NCI-H460 (cell line): ENCODE measurements at regions not wholly inside any gene's neighbourhood (a gene's known extent, or its start where the extent isn't known, plus 50 kb on each side); places are given as distances from the start of the nearest gene placed in this dataset.

Experiments
- DNase-seq: peaks from one replicate; pipeline ENCODE4 v3.0.0-alpha.2; 2016; ENCODE audit warnings: low read depth; ENCODE audit errors: extremely low read depth

DNA sequence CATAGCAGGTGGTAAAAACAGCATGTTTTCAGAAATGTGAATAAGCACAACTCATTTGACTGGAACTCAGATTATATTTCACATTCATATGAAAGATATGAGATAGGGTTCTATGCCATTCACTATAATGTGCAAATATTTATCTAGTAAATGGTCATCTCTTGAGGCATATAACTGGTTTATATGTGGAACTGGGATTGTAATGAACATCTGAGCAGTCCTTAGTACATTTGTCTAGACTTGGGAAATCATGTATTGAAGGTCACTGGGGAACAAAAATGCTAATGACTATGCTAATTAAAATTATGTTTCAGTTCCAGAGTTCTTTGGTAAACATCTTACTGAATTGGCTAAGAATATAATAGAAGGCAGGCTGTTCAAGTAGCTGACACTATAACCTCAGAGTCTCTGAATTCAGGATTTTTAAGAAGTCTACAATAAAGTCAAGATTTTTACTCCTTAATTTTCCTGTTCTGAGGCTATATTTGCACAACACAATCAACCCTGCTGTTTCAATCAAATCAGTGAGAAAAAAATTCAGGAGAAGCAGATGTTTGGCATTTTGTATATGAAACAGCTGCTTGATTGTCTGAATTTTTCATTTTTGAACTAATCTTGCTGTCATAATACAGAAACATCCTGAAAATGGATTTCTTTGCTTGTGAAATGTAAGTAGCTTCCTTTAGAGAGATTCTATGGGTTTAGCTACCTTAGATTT, 244.8 kb upstream of the RGS18 start:
- no peak for DNase-seq

DNA sequence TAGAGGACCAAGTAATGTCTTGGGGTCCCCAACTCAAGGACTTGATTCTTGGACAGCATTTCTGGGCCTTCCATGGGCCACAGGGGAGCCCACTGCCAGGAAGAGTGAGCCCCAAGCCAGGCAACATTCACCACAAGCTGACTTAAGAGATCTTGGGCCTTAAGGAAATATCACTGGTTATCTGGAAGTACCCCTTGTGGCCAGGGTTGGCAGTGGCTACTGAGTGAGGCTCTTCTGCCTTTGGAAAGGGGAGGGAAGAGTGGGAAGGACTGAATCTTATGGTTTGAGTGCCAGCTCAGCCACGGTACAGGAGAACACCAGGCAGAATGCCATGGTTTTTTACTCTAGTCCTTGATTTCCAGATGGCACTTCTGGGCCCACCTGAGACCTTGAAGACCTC, 228.9 kb upstream of the RGS18 start:
- DNase-seq: no peak

DNA sequence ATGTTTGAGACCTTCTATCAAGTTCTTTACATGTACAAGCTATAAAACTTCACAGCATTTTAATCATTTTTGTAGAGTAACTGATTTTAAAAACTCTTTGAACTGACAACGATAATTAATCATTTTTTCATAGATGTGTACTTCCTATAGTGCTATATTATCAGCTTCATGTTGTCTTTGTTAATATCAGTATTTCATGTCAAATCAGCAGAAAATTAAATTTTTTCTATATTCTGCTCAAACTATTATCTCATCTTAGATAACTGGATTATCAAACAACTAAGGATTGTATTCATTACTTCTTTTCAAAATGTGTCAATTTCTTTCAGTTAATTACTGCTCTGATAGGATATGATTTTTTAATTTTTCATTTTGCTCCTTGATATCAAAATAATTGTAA, 214.6 kb upstream of the RGS18 start:
- DNase-seq: no peak

DNA sequence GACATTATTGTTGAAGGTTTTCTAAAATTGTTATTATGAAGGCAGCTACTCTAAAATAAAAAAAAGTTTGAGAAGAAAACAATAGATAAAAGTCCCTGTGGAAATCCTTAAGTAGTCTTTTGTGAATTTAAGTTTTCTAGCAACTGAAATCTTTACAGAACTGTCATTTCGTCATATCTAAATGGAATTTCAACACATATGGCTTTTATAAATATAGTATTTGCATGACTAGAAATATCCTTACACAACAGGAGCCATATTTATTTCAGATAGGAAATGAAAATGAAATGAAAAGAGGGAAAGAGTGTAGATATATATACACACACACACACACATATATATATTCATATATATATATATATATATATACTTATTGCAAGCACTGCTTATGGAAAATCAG, 204.7 kb upstream of the RGS18 start:
- DNase-seq: no peak

DNA sequence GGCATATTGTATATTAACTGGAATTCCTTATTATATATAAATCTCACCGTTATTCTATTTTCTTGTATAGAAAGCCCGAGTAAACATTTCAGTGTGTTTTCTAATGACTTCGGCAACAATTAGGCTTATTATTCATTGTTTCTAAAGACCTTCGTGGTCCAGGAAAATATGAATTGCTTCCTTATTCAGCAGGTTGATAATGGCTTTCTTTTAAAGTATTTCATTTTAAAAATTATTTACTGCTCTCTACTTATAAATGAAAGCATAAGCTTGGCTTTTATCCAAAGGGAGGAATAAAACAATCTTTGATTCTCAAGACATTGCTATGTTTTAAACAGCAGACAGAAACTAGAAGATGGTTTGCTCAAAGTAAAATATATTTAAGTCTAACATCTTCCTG, 198.4 kb upstream of the RGS18 start:
- DNase-seq: no peak

DNA sequence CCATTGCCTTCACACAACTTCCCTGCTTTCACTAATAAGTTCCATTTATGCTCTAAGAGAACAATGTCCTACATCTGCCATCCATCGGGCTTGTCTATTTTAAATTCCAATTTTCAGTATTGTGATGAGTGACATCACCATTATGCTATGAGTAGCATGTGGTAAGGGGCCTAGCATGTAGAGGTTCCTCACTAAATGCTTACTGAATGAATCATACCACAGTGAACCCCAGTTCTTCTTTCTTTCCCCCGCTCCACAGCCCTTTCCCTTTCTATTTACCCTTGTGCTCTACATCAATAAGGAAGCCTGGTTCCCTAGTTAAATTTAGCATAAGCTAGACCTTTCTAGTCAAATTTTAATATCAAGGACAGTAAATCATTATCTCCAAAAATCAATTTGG, 195.0 kb upstream of the RGS18 start:
- peak; percentile 14 for DNase-seq

DNA sequence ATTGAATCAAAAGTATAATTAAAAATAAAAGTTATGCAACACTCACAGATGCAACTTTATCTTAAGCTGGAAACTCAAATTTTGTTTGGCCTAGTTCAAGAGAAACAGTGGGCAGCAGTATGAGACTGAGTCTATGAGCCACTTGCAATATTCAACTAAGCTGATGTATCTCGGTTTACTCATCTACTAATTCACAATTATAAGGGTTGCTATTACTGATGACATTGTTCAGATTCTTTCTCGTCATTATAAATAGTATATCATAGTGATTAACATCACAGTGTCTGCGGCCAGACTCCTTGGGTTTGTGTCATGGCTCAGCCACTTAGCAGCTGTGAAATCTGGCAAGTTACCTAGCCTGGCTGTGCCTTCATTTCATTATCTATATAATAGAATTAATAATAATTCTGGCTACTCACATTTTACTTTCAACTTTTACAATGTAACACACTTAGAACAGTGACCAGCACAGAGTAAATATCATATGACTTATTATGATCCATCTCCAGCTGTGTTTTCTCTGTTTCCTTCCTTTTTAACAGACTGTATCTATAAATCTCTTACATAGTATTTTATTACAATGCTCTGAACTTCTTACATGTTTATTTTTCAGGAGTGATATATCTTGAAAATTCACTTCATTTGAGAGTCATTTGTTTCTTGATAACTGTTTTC, 194.3 kb upstream of the RGS18 start:
- DNase-seq: no peak

DNA sequence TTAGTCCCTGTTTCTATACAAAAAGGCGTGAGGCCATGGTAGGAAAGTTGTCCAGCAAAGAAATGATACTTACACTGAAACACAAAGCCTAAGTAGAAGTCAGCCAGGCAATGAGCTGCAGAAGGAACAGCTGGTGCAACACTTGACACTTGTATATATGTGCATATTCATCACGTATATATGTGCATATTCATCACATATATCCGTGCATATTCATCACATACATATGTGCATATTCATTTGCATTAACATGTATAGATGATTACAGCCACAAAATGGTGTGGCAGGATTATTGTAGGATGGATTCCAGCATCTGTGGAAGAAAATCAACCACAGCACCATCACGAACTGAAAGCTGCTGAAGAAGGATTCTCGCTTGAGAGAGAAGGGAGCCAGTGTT, 189.0 kb upstream of the RGS18 start:
- DNase-seq: no peak

DNA sequence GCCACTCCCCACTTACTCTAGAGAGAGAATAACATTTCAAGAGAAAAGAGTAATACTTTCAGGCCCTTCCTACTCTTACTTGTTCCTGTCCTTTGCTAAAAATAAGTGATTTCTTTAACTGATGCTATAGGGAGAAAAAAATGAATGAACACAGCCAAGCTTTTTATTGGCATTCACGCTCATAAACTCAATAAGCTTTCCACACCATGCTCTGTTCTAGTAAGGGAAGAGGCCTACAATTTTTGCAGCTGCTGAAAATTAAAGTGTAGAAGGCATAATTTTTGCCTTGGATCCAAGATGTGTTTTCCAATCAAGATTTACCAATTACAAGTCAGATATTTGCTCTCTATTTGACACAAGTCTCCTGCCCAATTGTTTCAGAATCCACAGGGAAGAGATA, 188.1 kb upstream of the RGS18 start:
- DNase-seq: no peak

DNA sequence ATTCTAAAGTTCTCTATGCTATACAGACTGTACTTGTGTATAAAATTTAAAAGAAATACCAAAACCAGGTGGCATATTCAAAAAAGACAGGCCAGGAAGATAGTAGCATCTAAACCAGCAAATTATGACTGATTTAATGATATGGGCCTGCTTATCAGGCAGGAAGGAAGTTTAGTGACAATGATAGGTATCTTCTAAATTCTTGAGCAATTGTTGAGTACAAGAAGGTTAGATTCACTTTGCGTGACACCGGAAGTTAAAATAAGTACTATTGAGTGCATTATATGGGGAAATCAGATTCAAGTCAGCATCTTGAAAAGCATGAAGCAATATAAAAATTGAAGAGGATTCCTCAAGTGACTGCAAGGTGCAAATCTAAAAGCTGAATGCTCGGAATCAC, 186.8 kb upstream of the RGS18 start:
- no peak for DNase-seq

DNA sequence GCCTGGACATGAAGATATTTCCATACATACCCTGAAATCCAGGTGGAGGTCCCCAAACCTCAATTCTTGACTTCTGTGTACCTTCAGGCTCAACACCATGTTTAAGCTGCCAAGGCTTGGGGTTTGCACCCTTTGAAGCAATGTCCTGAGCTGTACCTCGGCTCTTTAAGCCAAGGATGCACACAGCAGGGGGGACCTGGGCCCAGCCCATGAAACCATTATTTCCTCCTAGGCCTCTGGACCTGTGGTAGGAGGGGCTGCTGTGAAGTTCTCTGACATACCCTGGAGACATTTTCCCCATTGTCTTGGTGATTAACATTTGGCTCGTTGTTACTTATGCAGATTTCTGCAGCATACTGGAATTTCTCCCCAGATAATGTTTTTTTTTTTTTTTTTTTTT, 184.3 kb upstream of the RGS18 start:
- DNase-seq: no peak

DNA sequence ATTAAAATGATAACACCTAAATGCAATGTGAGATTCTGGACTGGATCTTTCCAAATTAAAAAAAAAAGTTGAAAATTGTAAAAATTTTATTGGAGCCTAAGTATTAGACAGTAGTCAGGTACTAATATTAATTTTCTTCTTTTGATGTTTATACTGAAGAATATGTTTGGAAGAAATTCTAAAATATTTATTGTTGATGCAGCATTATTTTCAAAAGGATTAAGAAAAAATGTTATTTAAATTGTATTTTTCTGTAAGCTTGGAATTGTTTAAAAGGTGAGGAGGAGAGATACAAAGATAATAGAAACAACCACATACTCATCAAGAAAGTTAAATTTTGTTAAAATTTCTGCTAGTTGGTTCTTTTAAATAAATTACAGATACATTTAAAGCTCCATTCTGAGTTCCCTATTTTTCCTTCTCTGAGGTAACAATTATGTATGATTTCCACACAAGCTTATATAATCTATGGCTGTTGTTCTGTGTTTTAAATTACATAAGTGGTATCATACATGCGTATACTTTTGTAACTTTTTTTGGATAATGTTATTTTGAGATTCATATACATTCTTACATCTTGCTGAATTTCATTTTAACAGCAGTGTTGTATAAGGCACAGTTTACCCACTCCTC, 180.3 kb upstream of the RGS18 start:
- DNase-seq: no peak

DNA sequence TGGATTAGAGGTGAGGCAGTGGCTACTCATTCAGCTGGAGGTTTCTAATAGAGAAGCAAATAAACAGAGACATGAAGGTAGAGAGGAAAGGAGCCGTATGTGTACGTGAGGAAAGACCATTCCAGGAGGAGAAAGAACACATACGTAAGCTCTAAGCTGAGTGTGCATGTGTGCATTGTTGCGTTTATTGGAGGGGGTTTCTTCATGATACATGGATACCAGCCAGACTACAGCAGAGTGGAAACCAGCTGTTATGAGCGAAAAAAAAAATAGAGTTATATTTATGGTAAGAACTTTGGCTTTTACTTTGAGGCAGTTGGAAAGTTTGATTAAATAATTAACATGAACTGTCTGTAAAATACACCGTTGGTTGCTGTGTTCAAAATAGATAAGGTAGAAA, 173.4 kb upstream of the RGS18 start:
- no peak for DNase-seq

DNA sequence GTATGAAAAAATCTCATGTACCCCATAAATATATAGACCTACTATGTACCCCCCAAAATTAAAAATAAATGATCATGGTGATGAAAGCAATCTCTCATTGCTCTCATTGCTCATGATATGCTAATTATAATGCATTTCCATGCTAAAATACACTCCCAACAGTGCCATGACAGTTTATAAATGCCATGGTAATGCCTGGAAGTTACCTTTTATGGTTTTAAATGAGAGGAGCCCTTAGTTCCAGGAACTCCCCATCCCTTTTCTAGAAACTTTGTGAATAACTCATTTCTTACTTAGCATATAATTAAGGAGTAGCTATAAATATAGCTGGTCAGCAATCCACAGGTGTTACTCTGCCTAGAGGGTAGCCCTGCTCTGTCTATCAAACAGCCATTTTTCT, 166.1 kb upstream of the RGS18 start:
- no peak for DNase-seq

DNA sequence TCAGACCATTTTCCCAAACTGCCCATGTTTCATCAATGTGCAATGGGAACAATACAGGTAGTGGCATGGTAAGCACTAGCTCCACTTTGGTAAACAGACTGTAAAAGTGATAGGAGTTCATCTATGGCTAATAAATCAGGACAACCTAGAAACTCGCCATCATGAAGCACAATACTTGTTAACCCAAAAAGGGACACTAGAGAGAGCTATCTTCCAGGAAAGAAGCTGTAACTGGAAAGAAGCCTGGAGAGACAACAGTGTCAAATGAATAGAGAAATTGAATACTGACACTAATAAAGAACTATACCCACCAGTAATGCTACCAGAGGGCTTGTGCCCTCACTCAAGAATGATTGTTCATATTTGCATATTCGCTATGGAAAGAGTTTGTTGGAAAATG, 164.7 kb upstream of the RGS18 start:
- DNase-seq: peak; percentile 29

DNA sequence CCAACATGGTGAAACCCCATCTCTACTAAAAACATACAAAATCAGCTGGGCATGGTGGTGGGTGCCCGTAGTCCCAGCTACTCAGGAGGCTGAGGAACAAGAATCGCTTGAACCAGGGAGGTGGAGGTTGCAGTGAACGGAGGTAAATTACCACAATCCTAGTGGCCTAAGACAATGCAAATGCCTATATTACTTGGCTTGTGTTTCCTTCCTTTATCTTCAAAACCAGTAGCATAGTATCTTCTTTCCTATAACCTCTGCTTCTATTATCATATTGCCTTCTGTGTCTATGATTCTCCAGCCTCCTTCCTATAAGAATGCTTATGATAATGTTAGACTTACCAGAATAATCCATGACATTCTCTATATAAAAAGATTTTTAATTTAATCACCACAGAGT, 156.2 kb upstream of the RGS18 start:
- DNase-seq: no peak

DNA sequence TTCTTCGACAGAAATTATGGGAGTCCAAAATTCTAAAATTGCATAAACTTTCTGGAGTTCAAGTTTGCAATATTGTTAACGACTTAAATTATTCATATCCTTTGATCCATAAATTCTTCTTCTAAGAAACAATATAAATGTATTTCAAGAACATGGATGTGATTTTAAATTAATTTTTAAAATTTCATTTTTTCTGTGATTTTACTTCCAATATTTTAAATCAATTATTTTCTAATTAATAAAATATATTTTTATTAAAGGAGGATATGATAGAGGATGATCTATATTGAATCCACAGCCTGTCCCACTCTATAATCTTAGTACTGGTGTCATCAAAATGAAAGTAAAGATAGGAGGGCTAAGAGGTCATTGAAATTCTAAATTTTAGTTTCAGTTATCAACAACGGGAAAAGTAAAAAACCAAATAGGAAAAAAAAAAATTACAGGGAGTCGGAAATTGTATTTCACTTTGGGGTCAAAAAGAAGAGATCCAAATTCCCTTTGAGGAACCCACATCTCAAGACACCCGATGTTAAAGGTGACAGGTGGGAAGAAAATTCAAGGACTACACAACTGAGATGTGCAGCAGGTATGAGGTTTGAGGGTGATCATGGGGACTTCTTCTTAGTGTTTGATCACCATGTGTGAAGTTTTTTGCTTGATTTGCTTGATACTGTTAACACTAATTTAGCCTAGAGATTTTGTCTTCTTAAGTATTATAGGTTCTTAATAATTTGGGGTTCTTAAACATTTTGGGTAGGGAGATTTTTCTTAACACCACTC, 154.8 kb upstream of the RGS18 start:
- DNase-seq: no peak

DNA sequence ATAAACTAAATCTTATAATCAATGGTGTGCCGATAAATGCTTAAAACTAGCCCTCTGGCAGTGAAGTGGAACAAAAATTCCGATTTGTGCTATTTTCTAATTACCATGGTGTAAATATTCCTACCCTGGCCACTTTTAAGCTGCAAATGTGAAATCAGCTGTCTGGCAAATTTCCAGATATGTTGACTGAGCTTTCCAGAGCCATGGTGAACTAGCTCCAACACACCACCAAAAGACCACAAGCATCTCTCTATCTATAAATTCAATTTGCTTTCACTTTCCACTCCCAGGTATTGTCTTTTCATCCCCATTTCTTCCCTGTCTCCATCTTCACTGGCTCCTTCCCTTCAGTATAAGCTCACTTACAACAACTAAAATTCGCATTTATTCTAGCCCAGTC, 152.3 kb upstream of the RGS18 start:
- no peak for DNase-seq

DNA sequence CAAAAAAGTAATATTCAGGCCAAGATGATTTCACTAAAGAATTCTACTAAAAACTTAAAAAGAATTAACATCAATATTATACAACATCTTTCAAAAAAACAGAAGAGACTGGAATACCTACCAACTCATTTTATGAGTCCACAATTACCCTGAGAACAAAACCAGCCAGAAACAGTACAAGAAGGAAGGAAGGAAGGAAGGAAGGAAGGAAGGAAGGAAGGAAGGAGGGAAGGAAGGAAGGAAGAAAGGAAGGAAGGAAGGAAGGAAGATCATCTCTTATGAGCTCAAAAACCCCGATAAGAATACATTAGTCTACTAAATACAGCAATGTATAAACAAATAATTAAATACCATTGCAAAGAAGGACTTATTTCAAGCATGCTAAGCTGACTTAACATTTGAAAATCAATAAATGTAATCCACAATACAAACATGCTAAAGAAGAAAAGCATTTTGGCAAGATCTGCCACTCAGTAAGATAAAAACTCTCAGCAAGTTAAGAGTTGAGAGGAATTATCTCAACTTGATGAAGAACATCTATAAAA, 149.9 kb upstream of the RGS18 start:
- no peak for DNase-seq

DNA sequence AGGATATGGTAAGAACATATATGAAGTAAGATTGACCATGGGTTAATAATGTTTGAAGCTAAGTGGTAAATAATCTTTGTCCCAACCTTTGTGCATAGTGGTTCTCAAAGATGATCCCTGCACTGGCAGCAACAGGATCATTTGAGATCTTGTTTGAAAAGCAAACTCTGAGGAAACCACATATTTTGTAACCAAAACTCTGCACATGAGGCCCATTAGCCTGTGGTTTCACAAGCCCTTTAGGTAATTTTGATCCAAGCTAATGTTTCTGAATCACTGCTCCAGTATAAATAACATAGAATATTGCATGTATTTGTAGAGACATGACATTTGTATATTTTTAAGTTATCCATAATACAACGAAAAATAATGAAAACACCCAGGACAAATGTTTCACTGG, 147.9 kb upstream of the RGS18 start:
- no peak for DNase-seq

DNA sequence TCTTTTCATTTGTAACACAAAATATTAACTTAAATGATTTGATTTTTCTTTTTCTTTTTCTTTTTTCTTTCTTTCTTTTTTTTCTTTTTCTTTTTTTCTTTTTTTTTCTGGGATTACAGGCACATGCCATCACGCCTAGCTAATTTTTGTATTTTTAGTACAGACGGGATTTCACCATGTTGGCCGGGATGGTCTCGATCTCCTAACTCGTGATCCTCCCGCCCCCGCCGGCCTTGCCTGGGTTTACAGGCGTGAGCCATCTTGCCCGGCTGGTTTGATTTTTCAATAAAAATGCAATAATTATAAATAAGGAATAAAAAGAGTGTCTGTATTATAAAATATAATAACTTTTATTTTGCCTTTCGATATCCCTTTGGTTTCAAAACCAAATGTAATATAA, 146.7 kb upstream of the RGS18 start:
- no peak for DNase-seq
